Esophagus (tissue), 2 donors: ENCODE measurements at regions not wholly inside any gene's neighbourhood (a gene's known extent, or its start where the extent isn't known, plus 50 kb on each side); places are given as distances from the start of the nearest gene placed in this dataset.

Experiments
- H3K27ac ChIP-seq, 2 donors: one replicate each; pipeline ENCODE4 v1.5.1; 2013; ENCODE audit warnings: low read depth in 2 of 2, mild to moderate bottlenecking in 2 of 2, inconsistent platforms in 1 of 2, low read length in 1 of 2, moderate library complexity in 1 of 2
- H3K27me3 ChIP-seq, 2 donors: one replicate each; pipeline ENCODE4 v1.6.1; 2013; ENCODE audit warnings: low read length in 2 of 2, control low read depth in 1 of 2, mild to moderate bottlenecking in 1 of 2; ENCODE audit not compliant: insufficient read depth in 2 of 2, control insufficient read depth in 1 of 2
- H3K36me3 ChIP-seq, 2 donors: one replicate each; pipeline ENCODE4 v1.6.1; 2013; ENCODE audit warnings: low read length in 1 of 2; ENCODE audit not compliant: control insufficient read depth in 2 of 2, insufficient read depth in 2 of 2
- H3K4me1 ChIP-seq, 2 donors: one replicate each; pipeline ENCODE4 v1.6.1; 2013; ENCODE audit warnings: low read length in 1 of 2; ENCODE audit not compliant: control insufficient read depth in 2 of 2, insufficient read depth in 2 of 2
- H3K4me3 ChIP-seq, 2 donors: one replicate each; pipeline ENCODE4 v1.5.1; 2013; ENCODE audit warnings: low read length in 2 of 2, mild to moderate bottlenecking in 2 of 2, low read depth in 1 of 2, moderate library complexity in 1 of 2
- H3K9me3 ChIP-seq, 2 donors: one replicate each; pipeline ENCODE4 v1.6.1; 2013; ENCODE audit warnings: mild to moderate bottlenecking in 2 of 2, low read depth in 1 of 2, low read length in 1 of 2, moderate library complexity in 1 of 2; ENCODE audit not compliant: control insufficient read depth in 2 of 2, insufficient read depth in 1 of 2
- WGBS, 2 donors: extraction: QIAGEN DNeasy Blood & Tissue Kit; methylation state at CpG; one replicate each; pipeline ENCODE4 v1.1.7; 2013; 5-methylcytosine and 5-hydroxymethylcytosine counted together
- donor health status: healthy with polysubstance abuse.
- donor health status: Bipolar disorder and iron deficiency.

DNA sequence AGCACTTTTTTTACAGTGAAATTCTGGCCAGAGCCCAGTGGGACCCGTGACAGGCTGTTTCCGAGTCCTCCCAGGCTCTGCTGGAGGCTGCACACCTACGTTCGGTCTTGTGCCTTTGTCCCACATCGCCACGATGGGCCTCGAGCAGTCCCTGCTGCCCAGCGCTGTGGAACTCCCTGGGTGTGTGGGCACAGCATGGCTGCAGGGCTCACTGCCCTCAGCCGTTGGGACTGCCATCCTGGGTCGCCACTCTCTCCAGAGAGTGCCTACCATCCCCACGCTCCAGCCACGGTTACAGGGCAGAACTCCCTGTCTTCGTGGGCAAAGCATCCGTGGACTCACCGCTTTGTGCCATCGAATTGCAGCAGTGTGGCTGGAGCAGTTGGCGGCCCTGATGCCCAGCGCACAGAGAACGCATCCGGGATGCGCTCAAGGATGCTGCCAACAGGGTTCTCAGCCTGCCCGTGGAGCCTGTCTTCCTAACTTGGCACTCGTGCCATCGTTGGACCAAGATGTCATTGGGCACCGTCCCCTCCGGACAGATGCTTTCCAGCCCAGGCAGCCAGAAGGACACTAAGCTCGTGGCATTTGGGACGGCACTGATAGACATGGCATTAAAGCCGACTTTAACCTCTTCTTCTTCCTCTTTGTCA lies 85.0 kb upstream of the ARHGEF7 start:
- Histone ChIP-seq H3K27ac (no peak overlapping the region), H3K4me3 (no peak overlapping the region), H3K27me3 (no peaks in the 10 kb centered on the region), H3K4me1 (no peaks in the 10 kb centered on the region), H3K36me3 (no peaks in the 10 kb centered on the region), H3K9me3 (no peaks in the 10 kb centered on the region)
- 93% methylated on average over 29 of the region's 29 CpGs for WGBS, 2 donors

- no peaks in the 10 kb centered on the region for H3K9me3 ChIP-seq
- H3K4me3 ChIP-seq = no peak overlapping the region
- WGBS, 2 donors = 54 to 64% methylated on average over 16 of the region's 16 CpGs
- no peaks in the 10 kb centered on the region for H3K36me3 ChIP-seq
- no peaks in the 10 kb centered on the region for H3K4me1 ChIP-seq
- no peak overlapping the region for H3K27ac ChIP-seq
- no peaks in the 10 kb centered on the region for H3K27me3 ChIP-seq
Measured at GRCh38 chr13:111027458-111028439, 87.4 kb upstream of the ARHGEF7 start.

- no peak overlapping the region for H3K27ac ChIP-seq
- H3K4me3 ChIP-seq = no peak overlapping the region
- H3K36me3 ChIP-seq = no peaks in the 10 kb centered on the region
- no peaks in the 10 kb centered on the region for H3K27me3 ChIP-seq
- WGBS, 2 donors = 75% methylated on average over 1 of the region's 1 CpG
- no peaks in the 10 kb centered on the region for H3K4me1 ChIP-seq
- peaks cover 3 to 4% of the 10 kb centered on the region in 2 donors for H3K9me3 ChIP-seq
Measured at GRCh38 chr13:111025310-111025709, 89.8 kb upstream of the ARHGEF7 start.

- no peaks in the 10 kb centered on the region for H3K27me3 ChIP-seq
- no peak overlapping the region for H3K4me3 ChIP-seq
- H3K27ac ChIP-seq = no peak overlapping the region
- 89 to 95% methylated on average over 6 of the region's 6 CpGs for WGBS, 2 donors
- H3K36me3 ChIP-seq = no peaks in the 10 kb centered on the region
- peaks cover 3 to 10% of the 10 kb centered on the region in 2 donors for H3K9me3 ChIP-seq
- no peaks in the 10 kb centered on the region for H3K4me1 ChIP-seq
Measured at GRCh38 chr13:111022886-111023285, 92.2 kb upstream of the ARHGEF7 start.

DNA sequence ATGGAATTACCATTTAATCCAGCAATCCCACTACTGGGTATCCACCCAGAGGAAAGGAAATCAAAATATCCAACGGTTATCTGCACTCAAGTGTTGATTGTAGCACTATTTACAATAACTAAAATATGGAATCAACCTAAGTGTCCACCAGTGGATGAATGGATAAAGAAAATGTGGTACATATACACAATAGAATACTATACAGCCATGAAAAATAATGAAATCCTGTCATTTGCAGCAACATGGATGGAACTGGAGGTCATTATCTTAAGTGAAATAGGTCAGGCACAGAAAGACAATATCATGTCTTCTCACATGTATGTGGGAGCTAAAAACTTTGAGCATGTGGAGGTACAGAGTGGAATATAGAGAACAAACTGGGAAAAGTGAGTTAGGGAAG lies 92.9 kb upstream of the ARHGEF7 start:
- Histone ChIP-seq H3K4me1 (no peaks in the 10 kb centered on the region), H3K36me3 (no peaks in the 10 kb centered on the region), H3K9me3 (peaks cover 3 to 10% of the 10 kb centered on the region in 2 donors), H3K4me3 (no peak overlapping the region), H3K27me3 (no peaks in the 10 kb centered on the region), H3K27ac (no peak overlapping the region)
- WGBS, 2 donors = 71 to 82% methylated on average over 1 of the region's 1 CpG

DNA sequence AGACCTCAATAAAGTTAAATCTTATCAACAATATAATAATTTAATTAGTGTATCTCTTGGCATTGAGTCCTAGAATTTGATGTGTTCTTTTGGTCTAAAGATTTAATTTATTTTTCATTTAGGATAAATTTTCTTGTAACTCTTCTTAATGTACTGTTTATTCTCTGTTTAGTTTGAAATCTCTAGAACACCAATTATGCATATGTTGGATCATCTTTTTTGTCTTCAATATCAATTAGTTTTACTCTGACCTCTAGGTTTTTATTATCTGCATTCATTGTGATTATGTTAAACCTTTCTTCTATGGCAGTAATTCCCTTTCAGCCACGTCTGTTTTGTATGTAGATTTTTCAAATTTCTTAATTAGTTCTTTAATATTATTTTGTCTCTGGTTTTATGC lies 93.8 kb upstream of the ARHGEF7 start:
- no peaks in the 10 kb centered on the region for H3K36me3 ChIP-seq
- no peak overlapping the region for H3K4me3 ChIP-seq
- H3K4me1 ChIP-seq = no peaks in the 10 kb centered on the region
- H3K9me3 ChIP-seq = peaks cover 3 to 10% of the 10 kb centered on the region in 2 donors
- 77 to 82% methylated on average over 1 of the region's 1 CpG for WGBS, 2 donors
- no peak overlapping the region for H3K27ac ChIP-seq
- no peaks in the 10 kb centered on the region for H3K27me3 ChIP-seq

- Histone ChIP-seq H3K4me1 (no peaks in the 10 kb centered on the region), H3K4me3 (no peak overlapping the region), H3K27ac (no peak overlapping the region), H3K9me3 (peaks cover 3 to 10% of the 10 kb centered on the region in 2 donors), H3K27me3 (no peaks in the 10 kb centered on the region), H3K36me3 (no peaks in the 10 kb centered on the region)
- 81 to 83% methylated on average over 6 of the region's 6 CpGs for WGBS, 2 donors
Measured at GRCh38 chr13:111020546-111020945, 94.6 kb upstream of the ARHGEF7 start.

- Histone ChIP-seq H3K4me1 (no peaks in the 10 kb centered on the region), H3K36me3 (no peaks in the 10 kb centered on the region), H3K4me3 (no peak overlapping the region), H3K9me3 (peaks cover 3 to 10% of the 10 kb centered on the region in 2 donors), H3K27me3 (no peaks in the 10 kb centered on the region), H3K27ac (no peak overlapping the region)
- WGBS, 2 donors = 94 to 98% methylated on average over 24 of the region's 24 CpGs
Measured at GRCh38 chr13:111020021-111020420, 95.1 kb upstream of the ARHGEF7 start.

- Histone ChIP-seq H3K4me3 (no peak overlapping the region), H3K36me3 (no peaks in the 10 kb centered on the region), H3K4me1 (no peaks in the 10 kb centered on the region), H3K27ac (no peak overlapping the region), H3K27me3 (no peaks in the 10 kb centered on the region), H3K9me3 (peaks cover 3 to 10% of the 10 kb centered on the region in 2 donors)
- WGBS, 2 donors = 89% methylated on average over 26 of the region's 26 CpGs
Measured at GRCh38 chr13:111017755-111018459, 97.2 kb upstream of the ARHGEF7 start.
